ENCODE measurements at regions not wholly inside any gene's neighbourhood (a gene's known extent, or its start where the extent isn't known, plus 50 kb on each side); places are given as distances from the start of the nearest gene placed in this dataset.

DNA sequence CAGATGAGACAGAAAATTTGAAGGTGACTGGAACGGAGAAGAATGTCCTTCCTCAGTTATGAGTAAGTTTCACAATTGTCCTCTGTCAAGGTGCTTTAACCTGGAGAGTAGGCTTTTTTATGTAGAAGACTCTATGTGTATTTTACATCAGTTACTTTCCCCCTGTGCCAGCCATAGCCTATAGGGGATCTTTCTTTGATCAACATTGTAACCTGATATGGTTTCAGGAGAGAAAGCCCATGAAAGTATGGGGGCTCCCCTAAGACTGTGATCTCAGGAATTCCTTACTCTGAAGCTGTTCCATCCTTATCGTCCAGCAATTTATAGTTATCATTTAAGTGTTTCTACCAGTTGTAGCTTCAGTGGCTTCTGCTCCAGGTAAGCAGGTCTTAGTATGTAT, 1076.3 kb upstream of the EPHA6 start:
- TF ChIP-seq, protein P1, sequence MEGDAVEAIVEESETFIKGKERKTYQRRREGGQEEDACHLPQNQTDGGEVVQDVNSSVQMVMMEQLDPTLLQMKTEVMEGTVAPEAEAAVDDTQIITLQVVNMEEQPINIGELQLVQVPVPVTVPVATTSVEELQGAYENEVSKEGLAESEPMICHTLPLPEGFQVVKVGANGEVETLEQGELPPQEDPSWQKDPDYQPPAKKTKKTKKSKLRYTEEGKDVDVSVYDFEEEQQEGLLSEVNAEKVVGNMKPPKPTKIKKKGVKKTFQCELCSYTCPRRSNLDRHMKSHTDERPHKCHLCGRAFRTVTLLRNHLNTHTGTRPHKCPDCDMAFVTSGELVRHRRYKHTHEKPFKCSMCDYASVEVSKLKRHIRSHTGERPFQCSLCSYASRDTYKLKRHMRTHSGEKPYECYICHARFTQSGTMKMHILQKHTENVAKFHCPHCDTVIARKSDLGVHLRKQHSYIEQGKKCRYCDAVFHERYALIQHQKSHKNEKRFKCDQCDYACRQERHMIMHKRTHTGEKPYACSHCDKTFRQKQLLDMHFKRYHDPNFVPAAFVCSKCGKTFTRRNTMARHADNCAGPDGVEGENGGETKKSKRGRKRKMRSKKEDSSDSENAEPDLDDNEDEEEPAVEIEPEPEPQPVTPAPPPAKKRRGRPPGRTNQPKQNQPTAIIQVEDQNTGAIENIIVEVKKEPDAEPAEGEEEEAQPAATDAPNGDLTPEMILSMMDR (IDR thresholded peaks at IDR 0.05), result no peak
- TF ChIP-seq POLR2A (IDR thresholded peaks at IDR 0.05), result no peak

All from body of pancreas (tissue), 4 donors.